Neural cell (in vitro differentiated cells): ENCODE measurements at regions not wholly inside any gene's neighbourhood (a gene's known extent, or its start where the extent isn't known, plus 50 kb on each side); places are given as distances from the start of the nearest gene placed in this dataset.

Experiments
- CTCF ChIP-seq: fragments of 450-650 bp; IDR thresholded peaks from 2 replicates; pipeline ENCODE4 v1.5.1; 2014; ENCODE audit warnings: antibody characterized with exemption, mild to moderate bottlenecking, moderate library complexity; ENCODE audit not compliant: poor library complexity, severe bottlenecking
- RAD21 ChIP-seq: fragments of 450-650 bp; conservative IDR thresholded peaks from 2 replicates; pipeline ENCODE4 v1.6.1; 2014; ENCODE audit warnings: antibody characterized with exemption, mild to moderate bottlenecking, moderate library complexity
- REST ChIP-seq: IDR thresholded peaks from 2 replicates; pipeline ENCODE4 v1.6.1; 2012; ENCODE audit warnings: borderline replicate concordance

GRCh38 chr12:59383079-59383822, 212.6 kb upstream of the SLC16A7 start:
- TF ChIP-seq CTCF (no peak), REST (no peak), RAD21 (no peak)
